H9 (cell line): ENCODE measurements at regions not wholly inside any gene's neighbourhood (a gene's known extent, or its start where the extent isn't known, plus 50 kb on each side); places are given as distances from the start of the nearest gene placed in this dataset.

Source experiments
- DNase-seq: peaks from one replicate; pipeline ENCODE4 v3.0.0-alpha.2; 2017
- H2AFZ ChIP-seq: one replicate; pipeline ENCODE4 v1.6.1; 2013; ENCODE audit warnings: mild to moderate bottlenecking, low read length, control low read depth, moderate library complexity
- H2AK5ac ChIP-seq: 2 replicates; pipeline ENCODE4 v1.6.1; 2013; ENCODE audit warnings: low read length, control low read depth, mixed read lengths; ENCODE audit not compliant: insufficient read length
- H2BK120ac ChIP-seq: one replicate; pipeline ENCODE4 v1.6.1; 2013; ENCODE audit warnings: low read depth, mild to moderate bottlenecking, low read length, control low read depth, inconsistent platforms; ENCODE audit not compliant: poor library complexity, severe bottlenecking
- H2BK12ac ChIP-seq: 2 replicates; pipeline ENCODE4 v1.6.1; 2013; ENCODE audit warnings: low read length, control low read depth, mixed read lengths, low read depth; ENCODE audit not compliant: insufficient read length
- H2BK15ac ChIP-seq: 2 replicates; pipeline ENCODE4 v1.6.1; 2013; ENCODE audit warnings: low read depth, low read length, control low read depth
- H2BK20ac ChIP-seq: one replicate; pipeline ENCODE4 v1.6.1; 2013; ENCODE audit warnings: low read depth, mild to moderate bottlenecking, low read length, control low read depth, inconsistent platforms; ENCODE audit not compliant: poor library complexity, severe bottlenecking
- H2BK5ac ChIP-seq: 2 replicates; pipeline ENCODE4 v1.6.1; 2013; ENCODE audit warnings: low read length, control low read depth, mixed read lengths; ENCODE audit not compliant: insufficient read length
- H3K14ac ChIP-seq: 2 replicates; pipeline ENCODE4 v1.6.1; 2013; ENCODE audit warnings: low read length, control low read depth; ENCODE audit not compliant: insufficient read depth
- H3K18ac ChIP-seq: 2 replicates; pipeline ENCODE4 v1.6.1; 2013; ENCODE audit warnings: low read depth, mild to moderate bottlenecking, mixed read lengths, low read length, control low read depth; ENCODE audit not compliant: insufficient read length
- H3K23ac ChIP-seq: 2 replicates; pipeline ENCODE4 v1.6.1; 2013; ENCODE audit warnings: low read length, control low read depth, mixed read lengths, low read depth; ENCODE audit not compliant: insufficient read length
- H3K23me2 ChIP-seq: 2 replicates; pipeline ENCODE4 v1.6.1; 2013; ENCODE audit warnings: low read depth, mild to moderate bottlenecking, mixed read lengths, low read length, control low read depth; ENCODE audit not compliant: insufficient read length, poor library complexity, severe bottlenecking
- H3K27ac ChIP-seq: 2 replicates; pipeline ENCODE4 v1.5.1; 2013; ENCODE audit warnings: low read length, control low read depth, mixed read lengths, low read depth; ENCODE audit not compliant: insufficient read length
- H3K27me3 ChIP-seq: 2 replicates; pipeline ENCODE4 v1.6.1; 2013; ENCODE audit warnings: low read length, control low read depth, inconsistent platforms; ENCODE audit not compliant: insufficient read depth
- H3K4ac ChIP-seq: 2 replicates; pipeline ENCODE4 v1.6.1; 2013; ENCODE audit warnings: low read depth, mild to moderate bottlenecking, control low read depth, inconsistent platforms, low read length, moderate library complexity
- H3K4me1 ChIP-seq: 2 replicates; pipeline ENCODE4 v1.6.1; 2013; ENCODE audit warnings: low read length, control low read depth, inconsistent platforms; ENCODE audit not compliant: insufficient read depth
- H3K4me2 ChIP-seq: 2 replicates; pipeline ENCODE4 v1.6.1; 2013; ENCODE audit warnings: low read length, control low read depth, mixed read lengths; ENCODE audit not compliant: insufficient read length, insufficient read depth
- H3K56ac ChIP-seq: 2 replicates; pipeline ENCODE4 v1.6.1; 2013; ENCODE audit warnings: low read depth, mild to moderate bottlenecking, mixed read lengths, low read length, control low read depth; ENCODE audit not compliant: insufficient read length
- H3K79me1 ChIP-seq: 2 replicates; pipeline ENCODE4 v1.6.1; 2013; ENCODE audit warnings: low read depth, mild to moderate bottlenecking, moderate library complexity, low read length, control low read depth, inconsistent platforms; ENCODE audit not compliant: insufficient read depth, poor library complexity, severe bottlenecking
- H3K79me2 ChIP-seq: 2 replicates; pipeline ENCODE4 v1.6.1; 2013; ENCODE audit warnings: low read length, control low read depth, inconsistent platforms; ENCODE audit not compliant: insufficient read depth
- H3K9ac ChIP-seq: 2 replicates; pipeline ENCODE4 v1.6.1; 2013; ENCODE audit warnings: low read length, control low read depth, mixed read lengths; ENCODE audit not compliant: insufficient read length; ENCODE audit errors: extremely low read depth
- H3K9me3 ChIP-seq: one replicate; pipeline ENCODE4 v1.6.1; 2013; ENCODE audit warnings: low read depth, low read length, inconsistent platforms; ENCODE audit not compliant: control insufficient read depth
- H3T11ph ChIP-seq: one replicate; pipeline ENCODE4 v1.6.1; 2013; ENCODE audit warnings: mild to moderate bottlenecking, low read length, control low read depth, inconsistent platforms
- H4K20me1 ChIP-seq: one replicate; pipeline ENCODE4 v1.6.1; 2013; ENCODE audit not compliant: control insufficient read depth, insufficient read length, insufficient read depth
- H4K5ac ChIP-seq: 2 replicates; pipeline ENCODE4 v1.6.1; 2013; ENCODE audit warnings: low read depth, mild to moderate bottlenecking, mixed read lengths, low read length, control low read depth; ENCODE audit not compliant: insufficient read length
- H4K8ac ChIP-seq: replicated peaks from 2 replicates; pipeline ENCODE4 v1.6.1; 2013; ENCODE audit warnings: low read length, control low read depth, mixed read lengths, low read depth; ENCODE audit not compliant: insufficient read length
- H4K91ac ChIP-seq: 2 replicates; pipeline ENCODE4 v1.6.1; 2013; ENCODE audit warnings: low read depth, mild to moderate bottlenecking, moderate library complexity, mixed read lengths, low read length, control low read depth; ENCODE audit not compliant: insufficient read length
- H3K27ac Mint-ChIP-seq, 3 experiments: 2 replicates in 2 of 3; 3 replicates in 1 of 3; pipeline ENCODE4 v1.8.0; 2020 to 2021; ENCODE audit warnings: mixed read lengths in 3 of 3, mild to moderate bottlenecking in 1 of 3, moderate library complexity in 1 of 3
- H3K27me3 Mint-ChIP-seq: 2 replicates; pipeline ENCODE4 v1.8.0; 2021; ENCODE audit warnings: low read depth, mild to moderate bottlenecking, moderate library complexity, mixed read lengths
- H3K36me3 Mint-ChIP-seq, 3 experiments: 2 replicates in 2 of 3; 3 replicates in 1 of 3; pipeline ENCODE4 v1.8.0; 2020 to 2021; ENCODE audit warnings: low read depth in 3 of 3, mixed read lengths in 3 of 3; ENCODE audit not compliant: insufficient read depth in 1 of 3
- H3K4me1 Mint-ChIP-seq, 2 experiments: 2 replicates each; pipeline ENCODE4 v1.8.0; 2020; ENCODE audit warnings: mixed read lengths in 2 of 2
- H3K4me3 Mint-ChIP-seq, 2 experiments: 2 replicates in 1 of 2; 3 replicates in 1 of 2; pipeline ENCODE4 v1.8.0; 2020 to 2021; ENCODE audit warnings: mild to moderate bottlenecking in 2 of 2, mixed read lengths in 2 of 2, moderate library complexity in 1 of 2
- H3K9me3 Mint-ChIP-seq, 2 experiments: 2 replicates in 1 of 2; 3 replicates in 1 of 2; pipeline ENCODE4 v1.8.0; 2020; ENCODE audit warnings: mild to moderate bottlenecking in 2 of 2, mixed read lengths in 2 of 2, moderate library complexity in 1 of 2
- CTCF ChIP-seq: fragments of 200-600 bp; sonication (generic); conservative IDR thresholded peaks from 3 replicates; pipeline ENCODE4 v1.8.0; 2021; ENCODE audit warnings: antibody characterized with exemption, mild to moderate bottlenecking
- WGBS: extraction: QIAGEN DNeasy Blood & Tissue Kit; methylation state at CpG from one replicate; pipeline ENCODE4 v1.1.7; 2013; ENCODE audit warnings: missing lambda C conversion rate, low lambda C conversion rate, mixed read lengths; ENCODE audit not compliant: insufficient read length; ENCODE audit errors: extremely low coverage; 5-methylcytosine and 5-hydroxymethylcytosine counted together

DNA sequence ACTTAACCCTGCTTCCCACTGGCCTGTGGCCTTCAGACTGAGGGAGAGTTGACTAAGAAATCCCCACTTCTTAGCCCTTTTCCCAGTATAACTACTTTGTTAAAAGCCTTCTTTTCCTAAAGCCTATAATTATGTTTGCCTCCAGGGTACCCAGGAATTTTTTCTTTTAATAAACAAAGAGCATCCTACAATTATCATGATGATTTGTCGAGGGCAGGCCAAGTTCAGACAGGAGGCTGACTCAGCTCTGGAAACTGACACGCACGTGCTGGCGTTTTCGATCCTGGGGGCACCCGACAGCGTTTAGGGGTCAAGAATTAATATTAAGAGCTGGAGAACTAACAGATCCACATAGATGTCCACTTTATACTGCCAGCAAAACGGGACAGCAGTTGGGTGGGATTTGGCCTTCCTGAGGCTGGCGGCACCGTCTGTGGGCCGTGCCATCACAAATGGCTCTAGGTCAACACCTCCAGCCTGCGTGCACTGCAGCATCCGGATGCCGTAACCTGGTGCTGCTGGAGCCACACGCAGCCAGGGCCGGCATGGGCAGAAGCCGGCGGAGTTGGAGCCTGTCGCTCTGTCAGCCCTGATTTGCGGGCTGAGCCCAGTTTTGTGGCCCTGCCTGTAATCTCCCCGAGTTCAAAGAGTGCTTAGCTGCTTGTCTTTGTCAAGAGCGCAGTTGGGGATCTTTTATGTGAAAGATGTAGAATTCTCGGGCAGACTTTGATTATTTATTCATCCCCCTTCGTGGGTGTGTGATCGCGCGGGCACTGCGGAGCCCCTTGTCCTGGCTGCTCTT, 191.0 kb downstream of the GLI2 start:
- Histone ChIP-seq H3K4me2 (no peak overlapping the region), H3T11ph (no peak overlapping the region), H2BK120ac (no peak overlapping the region), H3K79me2 (no peaks in the 10 kb centered on the region; the same call in 1 of the 2 replicates), H3K4ac (no peak overlapping the region), H4K20me1 (no peaks in the 10 kb centered on the region), H3K14ac (no peak overlapping the region), H3K23me2 (no peaks in the 10 kb centered on the region), H2AFZ (no peak overlapping the region), H2BK15ac (no peak overlapping the region), H3K79me1 (no peaks in the 10 kb centered on the region), H3K4me1 (no peaks in the 10 kb centered on the region), H2BK12ac (no peak overlapping the region), H2AK5ac (no peak overlapping the region), H2BK20ac (no peak overlapping the region), H3K18ac (no peak overlapping the region), H3K23ac (no peak overlapping the region), H4K8ac (no peak overlapping the region), H3K56ac (no peak overlapping the region), H4K91ac (no peak overlapping the region), H3K27me3 (no peaks in the 10 kb centered on the region), H2BK5ac (no peak overlapping the region), H3K27ac (no peak overlapping the region), H3K9me3 (no peaks in the 10 kb centered on the region), H4K5ac (no peak overlapping the region), H3K9ac (no peak overlapping the region)
- H3K9me3 Mint-ChIP-seq = peaks cover 4% of the 10 kb centered on the region in 2 experiments; a peak in 1 of 5 replicates
- peaks cover 27 to 40% (median 36%) of the 10 kb centered on the region in 3 experiments for H3K36me3 Mint-ChIP-seq
- peaks cover 0 to 2% of the 10 kb centered on the region in 2 experiments; a peak in 1 of 4 replicates for H3K4me1 Mint-ChIP-seq
- H3K27ac Mint-ChIP-seq = peak overlapping the region in 1 of 3 experiments; percentile 76; a peak in 2 of 7 replicates
- no peak for TF ChIP-seq CTCF
- no peaks in the 10 kb centered on the region for H3K27me3 Mint-ChIP-seq
- H3K4me3 Mint-ChIP-seq = no peak overlapping the region
- WGBS = no CpG with 5 or more reads among the region's 28 CpGs
- no peak for DNase-seq
